HCT116 (cell line): ENCODE measurements at regions not wholly inside any gene's neighbourhood (a gene's known extent, or its start where the extent isn't known, plus 50 kb on each side); places are given as distances from the start of the nearest gene placed in this dataset.

Experiments used
- EZH2 ChIP-seq: fragments of 200-600 bp; sonication (generic); IDR thresholded peaks from 2 replicates; pipeline ENCODE4 v1.6.1; 2017; ENCODE audit warnings: antibody characterized with exemption, mixed run types
- JUND ChIP-seq: IDR thresholded peaks from 2 replicates; pipeline ENCODE4 v1.6.1; 2012
- POLR2A ChIP-seq: IDR thresholded peaks from 2 replicates; pipeline ENCODE4 v1.7.0; 2011; ENCODE audit warnings: borderline replicate concordance; ENCODE audit not compliant: insufficient read depth, insufficient read length; ENCODE audit errors: extremely low read depth
- POLR2AphosphoS5 ChIP-seq: IDR thresholded peaks from 2 replicates; pipeline ENCODE4 v1.6.1; 2011; ENCODE audit warnings: mild to moderate bottlenecking, low read depth, low read length, moderate library complexity
- SIN3A ChIP-seq: IDR thresholded peaks from 2 replicates; pipeline ENCODE4 v1.6.1; 2012; ENCODE audit warnings: low read depth
- ZNF274 ChIP-seq: fragments of 200-500 bp; sonication (Bioruptor generic); IDR thresholded peaks from 2 replicates; pipeline ENCODE4 v1.6.1; 2014; ENCODE audit warnings: mild to moderate bottlenecking, low read depth, low read length, inconsistent platforms
- TF ChIP-seq, protein P1 (sequence below): IDR thresholded peaks from 2 replicates; pipeline ENCODE4 v1.6.1; 2011; ENCODE audit warnings: mild to moderate bottlenecking, low read length, moderate library complexity; ENCODE audit not compliant: insufficient replicate concordance; ENCODE audit errors: extremely low read depth
- TF ChIP-seq, protein P2 (sequence below): IDR thresholded peaks from 2 replicates; pipeline ENCODE4 v1.6.1; 2012; ENCODE audit warnings: low read depth
- TF ChIP-seq, protein P3 (sequence below), 3 experiments: fragments of 200-600 bp in 1 of 3; sonication (generic) in 1 of 3; IDR thresholded peaks in 2 of 3; conservative IDR thresholded peaks in 1 of 3; 2 replicates each; pipeline ENCODE4 v1.5.1; 2012 to 2017; ENCODE audit warnings: low read depth in 2 of 3, low read length in 2 of 3, antibody characterized with exemption in 1 of 3, borderline replicate concordance in 1 of 3, control low read depth in 1 of 3, mild to moderate bottlenecking in 1 of 3, mixed read lengths in 1 of 3, mixed run types in 1 of 3, moderate library complexity in 1 of 3; ENCODE audit not compliant: insufficient read depth in 1 of 3
- TF ChIP-seq, protein P4 (sequence below): IDR thresholded peaks from 2 replicates; pipeline ENCODE4 v1.6.1; 2012

DNA sequence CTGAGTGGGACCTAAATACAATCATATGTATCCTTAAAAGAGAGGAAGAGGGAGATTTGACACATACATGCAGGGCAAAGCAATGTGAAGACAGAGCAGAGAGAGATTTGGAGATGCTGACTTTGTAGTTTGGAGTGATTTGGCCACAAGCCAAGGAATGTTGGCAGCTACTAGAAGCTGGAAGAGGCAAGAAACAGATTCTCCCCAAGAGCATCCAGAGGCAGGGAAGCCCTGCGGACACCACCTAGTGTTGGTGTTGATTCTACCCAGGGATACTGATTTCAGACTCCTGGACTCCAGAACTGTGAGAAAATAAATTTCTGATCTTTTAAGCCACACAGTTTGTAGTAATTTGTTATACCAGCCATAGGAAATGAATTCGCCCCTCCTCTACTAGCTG lies 64.9 kb upstream of the OSMR start:
- TF ChIP-seq, protein P1, sequence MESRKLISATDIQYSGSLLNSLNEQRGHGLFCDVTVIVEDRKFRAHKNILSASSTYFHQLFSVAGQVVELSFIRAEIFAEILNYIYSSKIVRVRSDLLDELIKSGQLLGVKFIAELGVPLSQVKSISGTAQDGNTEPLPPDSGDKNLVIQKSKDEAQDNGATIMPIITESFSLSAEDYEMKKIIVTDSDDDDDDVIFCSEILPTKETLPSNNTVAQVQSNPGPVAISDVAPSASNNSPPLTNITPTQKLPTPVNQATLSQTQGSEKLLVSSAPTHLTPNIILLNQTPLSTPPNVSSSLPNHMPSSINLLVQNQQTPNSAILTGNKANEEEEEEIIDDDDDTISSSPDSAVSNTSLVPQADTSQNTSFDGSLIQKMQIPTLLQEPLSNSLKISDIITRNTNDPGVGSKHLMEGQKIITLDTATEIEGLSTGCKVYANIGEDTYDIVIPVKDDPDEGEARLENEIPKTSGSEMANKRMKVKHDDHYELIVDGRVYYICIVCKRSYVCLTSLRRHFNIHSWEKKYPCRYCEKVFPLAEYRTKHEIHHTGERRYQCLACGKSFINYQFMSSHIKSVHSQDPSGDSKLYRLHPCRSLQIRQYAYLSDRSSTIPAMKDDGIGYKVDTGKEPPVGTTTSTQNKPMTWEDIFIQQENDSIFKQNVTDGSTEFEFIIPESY, result no peak
- TF ChIP-seq, protein P2, sequence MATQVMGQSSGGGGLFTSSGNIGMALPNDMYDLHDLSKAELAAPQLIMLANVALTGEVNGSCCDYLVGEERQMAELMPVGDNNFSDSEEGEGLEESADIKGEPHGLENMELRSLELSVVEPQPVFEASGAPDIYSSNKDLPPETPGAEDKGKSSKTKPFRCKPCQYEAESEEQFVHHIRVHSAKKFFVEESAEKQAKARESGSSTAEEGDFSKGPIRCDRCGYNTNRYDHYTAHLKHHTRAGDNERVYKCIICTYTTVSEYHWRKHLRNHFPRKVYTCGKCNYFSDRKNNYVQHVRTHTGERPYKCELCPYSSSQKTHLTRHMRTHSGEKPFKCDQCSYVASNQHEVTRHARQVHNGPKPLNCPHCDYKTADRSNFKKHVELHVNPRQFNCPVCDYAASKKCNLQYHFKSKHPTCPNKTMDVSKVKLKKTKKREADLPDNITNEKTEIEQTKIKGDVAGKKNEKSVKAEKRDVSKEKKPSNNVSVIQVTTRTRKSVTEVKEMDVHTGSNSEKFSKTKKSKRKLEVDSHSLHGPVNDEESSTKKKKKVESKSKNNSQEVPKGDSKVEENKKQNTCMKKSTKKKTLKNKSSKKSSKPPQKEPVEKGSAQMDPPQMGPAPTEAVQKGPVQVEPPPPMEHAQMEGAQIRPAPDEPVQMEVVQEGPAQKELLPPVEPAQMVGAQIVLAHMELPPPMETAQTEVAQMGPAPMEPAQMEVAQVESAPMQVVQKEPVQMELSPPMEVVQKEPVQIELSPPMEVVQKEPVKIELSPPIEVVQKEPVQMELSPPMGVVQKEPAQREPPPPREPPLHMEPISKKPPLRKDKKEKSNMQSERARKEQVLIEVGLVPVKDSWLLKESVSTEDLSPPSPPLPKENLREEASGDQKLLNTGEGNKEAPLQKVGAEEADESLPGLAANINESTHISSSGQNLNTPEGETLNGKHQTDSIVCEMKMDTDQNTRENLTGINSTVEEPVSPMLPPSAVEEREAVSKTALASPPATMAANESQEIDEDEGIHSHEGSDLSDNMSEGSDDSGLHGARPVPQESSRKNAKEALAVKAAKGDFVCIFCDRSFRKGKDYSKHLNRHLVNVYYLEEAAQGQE, result no peak
- TF ChIP-seq, protein P3, sequence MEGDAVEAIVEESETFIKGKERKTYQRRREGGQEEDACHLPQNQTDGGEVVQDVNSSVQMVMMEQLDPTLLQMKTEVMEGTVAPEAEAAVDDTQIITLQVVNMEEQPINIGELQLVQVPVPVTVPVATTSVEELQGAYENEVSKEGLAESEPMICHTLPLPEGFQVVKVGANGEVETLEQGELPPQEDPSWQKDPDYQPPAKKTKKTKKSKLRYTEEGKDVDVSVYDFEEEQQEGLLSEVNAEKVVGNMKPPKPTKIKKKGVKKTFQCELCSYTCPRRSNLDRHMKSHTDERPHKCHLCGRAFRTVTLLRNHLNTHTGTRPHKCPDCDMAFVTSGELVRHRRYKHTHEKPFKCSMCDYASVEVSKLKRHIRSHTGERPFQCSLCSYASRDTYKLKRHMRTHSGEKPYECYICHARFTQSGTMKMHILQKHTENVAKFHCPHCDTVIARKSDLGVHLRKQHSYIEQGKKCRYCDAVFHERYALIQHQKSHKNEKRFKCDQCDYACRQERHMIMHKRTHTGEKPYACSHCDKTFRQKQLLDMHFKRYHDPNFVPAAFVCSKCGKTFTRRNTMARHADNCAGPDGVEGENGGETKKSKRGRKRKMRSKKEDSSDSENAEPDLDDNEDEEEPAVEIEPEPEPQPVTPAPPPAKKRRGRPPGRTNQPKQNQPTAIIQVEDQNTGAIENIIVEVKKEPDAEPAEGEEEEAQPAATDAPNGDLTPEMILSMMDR (IDR thresholded peaks at IDR 0.05 in 2 of 3, conservative IDR thresholded peaks at IDR 0.05 in 1 of 3; ENCODE audit: borderline replicate concordance in 1 of 3, insufficient read depth in 1 of 3, low read depth in 2 of 3, low read length in 2 of 3), result 0 out of 6 replicates have a peak, but pooled peaks of 1 of the 3 experiments have one; percentile 9
- TF ChIP-seq, protein P4, sequence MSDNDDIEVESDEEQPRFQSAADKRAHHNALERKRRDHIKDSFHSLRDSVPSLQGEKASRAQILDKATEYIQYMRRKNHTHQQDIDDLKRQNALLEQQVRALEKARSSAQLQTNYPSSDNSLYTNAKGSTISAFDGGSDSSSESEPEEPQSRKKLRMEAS, result no peak
- no peak for TF ChIP-seq EZH2
- no peak for TF ChIP-seq SIN3A
- no peak for TF ChIP-seq JUND
- no peak for TF ChIP-seq POLR2A
- TF ChIP-seq ZNF274, result no peak
- no peak for TF ChIP-seq POLR2AphosphoS5
